OCI-LY7 (cell line): ENCODE measurements at regions not wholly inside any gene's neighbourhood (a gene's known extent, or its start where the extent isn't known, plus 50 kb on each side); places are given as distances from the start of the nearest gene placed in this dataset.

Source experiments
- EZH2phosphoT487 ChIP-seq: fragments of 200-600 bp; sonication (generic); IDR thresholded peaks from 2 replicates; pipeline ENCODE4 v1.6.1; 2018; ENCODE audit warnings: low read depth, borderline replicate concordance, mild to moderate bottlenecking, mixed run types, antibody characterized with exemption, low read length, moderate library complexity, mixed read lengths
- TF ChIP-seq, protein P1 (sequence below): fragments of 200-600 bp; sonication (generic); conservative IDR thresholded peaks from 2 replicates; pipeline ENCODE4 v1.5.1; 2014; ENCODE audit warnings: mild to moderate bottlenecking, antibody characterized with exemption, low read length, moderate library complexity, mixed read lengths

DNA sequence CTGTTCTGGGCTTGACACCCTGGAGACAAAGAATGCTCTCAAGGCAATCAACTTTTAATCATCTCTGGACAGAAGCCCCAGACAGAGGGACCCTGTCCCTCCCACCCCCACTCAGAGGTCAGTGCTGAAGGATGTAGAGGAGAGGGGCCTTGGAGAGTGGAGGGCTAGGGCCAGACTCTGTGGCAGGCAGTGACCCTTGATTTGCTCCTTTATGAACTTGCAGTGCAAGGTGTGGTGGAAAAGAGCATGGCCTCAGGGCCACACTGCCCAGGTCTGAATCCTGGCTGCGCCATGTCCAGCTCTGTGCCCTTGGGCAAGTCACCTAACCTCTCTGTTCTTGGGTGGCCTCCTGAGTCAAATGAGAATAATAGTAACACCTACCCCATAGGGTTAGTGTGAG, 134.3 kb downstream of the TMEM132E start:
- TF ChIP-seq EZH2phosphoT487 = no peak
- TF ChIP-seq, protein P1, sequence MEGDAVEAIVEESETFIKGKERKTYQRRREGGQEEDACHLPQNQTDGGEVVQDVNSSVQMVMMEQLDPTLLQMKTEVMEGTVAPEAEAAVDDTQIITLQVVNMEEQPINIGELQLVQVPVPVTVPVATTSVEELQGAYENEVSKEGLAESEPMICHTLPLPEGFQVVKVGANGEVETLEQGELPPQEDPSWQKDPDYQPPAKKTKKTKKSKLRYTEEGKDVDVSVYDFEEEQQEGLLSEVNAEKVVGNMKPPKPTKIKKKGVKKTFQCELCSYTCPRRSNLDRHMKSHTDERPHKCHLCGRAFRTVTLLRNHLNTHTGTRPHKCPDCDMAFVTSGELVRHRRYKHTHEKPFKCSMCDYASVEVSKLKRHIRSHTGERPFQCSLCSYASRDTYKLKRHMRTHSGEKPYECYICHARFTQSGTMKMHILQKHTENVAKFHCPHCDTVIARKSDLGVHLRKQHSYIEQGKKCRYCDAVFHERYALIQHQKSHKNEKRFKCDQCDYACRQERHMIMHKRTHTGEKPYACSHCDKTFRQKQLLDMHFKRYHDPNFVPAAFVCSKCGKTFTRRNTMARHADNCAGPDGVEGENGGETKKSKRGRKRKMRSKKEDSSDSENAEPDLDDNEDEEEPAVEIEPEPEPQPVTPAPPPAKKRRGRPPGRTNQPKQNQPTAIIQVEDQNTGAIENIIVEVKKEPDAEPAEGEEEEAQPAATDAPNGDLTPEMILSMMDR = no peak
